ENCODE measurements at regions not wholly inside any gene's neighbourhood (a gene's known extent, or its start where the extent isn't known, plus 50 kb on each side); places are given as distances from the start of the nearest gene placed in this dataset.

GRCh38 chrX:150163956-150164726 lies 199.0 kb upstream of the MAMLD1 start:
- no peak for DNase-seq (ENCODE audit: low read depth in 1 of 2, low spot score in 1 of 2)

- DNase-seq (ENCODE audit: low read depth in 1 of 2, low spot score in 1 of 2) = no peak
Observed at GRCh38 chrX:150164971-150165600, 198.0 kb upstream of the MAMLD1 start.

- DNase-seq (ENCODE audit: low read depth in 1 of 2, low spot score in 1 of 2) = no peak
Observed at GRCh38 chrX:150165776-150166610, 197.1 kb upstream of the MAMLD1 start.

- DNase-seq (ENCODE audit: low read depth in 1 of 2, low spot score in 1 of 2) = no peak
Observed at GRCh38 chrX:150167482-150168324, 195.4 kb upstream of the MAMLD1 start.

GRCh38 chrX:150182161-150182560 lies 181.0 kb upstream of the MAMLD1 start:
- no peak for DNase-seq (ENCODE audit: low read depth in 1 of 2, low spot score in 1 of 2)

- no peak for DNase-seq (ENCODE audit: low read depth in 1 of 2, low spot score in 1 of 2)
Observed at GRCh38 chrX:150184491-150184890, 178.6 kb upstream of the MAMLD1 start.

- no peak for DNase-seq (ENCODE audit: low read depth in 1 of 2, low spot score in 1 of 2)
Observed at GRCh38 chrX:150185766-150186165, 177.4 kb upstream of the MAMLD1 start.

GRCh38 chrX:150192816-150193215 lies 170.3 kb upstream of the MAMLD1 start:
- DNase-seq (ENCODE audit: low read depth in 1 of 2, low spot score in 1 of 2) = no peak

- DNase-seq (ENCODE audit: low read depth in 1 of 2, low spot score in 1 of 2) = no peak
Observed at GRCh38 chrX:150196285-150196684, 166.8 kb upstream of the MAMLD1 start.

GRCh38 chrX:150197388-150197787 lies 165.7 kb upstream of the MAMLD1 start:
- no peak for DNase-seq (ENCODE audit: low read depth in 1 of 2, low spot score in 1 of 2)

GRCh38 chrX:150198776-150199175 lies 164.3 kb upstream of the MAMLD1 start:
- no peak for DNase-seq (ENCODE audit: low read depth in 1 of 2, low spot score in 1 of 2)

- no peak for DNase-seq (ENCODE audit: low read depth in 1 of 2, low spot score in 1 of 2)
Observed at GRCh38 chrX:150199181-150199580, 163.9 kb upstream of the MAMLD1 start.

GRCh38 chrX:150199803-150200202 lies 163.3 kb upstream of the MAMLD1 start:
- DNase-seq (ENCODE audit: low read depth in 1 of 2, low spot score in 1 of 2) = no peak

- no peak for DNase-seq (ENCODE audit: low read depth in 1 of 2, low spot score in 1 of 2)
Observed at GRCh38 chrX:150200361-150200760, 162.8 kb upstream of the MAMLD1 start.

- peak in 1 of 2 donors; percentile 17 for DNase-seq (ENCODE audit: low read depth in 1 of 2, low spot score in 1 of 2)
Observed at GRCh38 chrX:150200820-150201287, 162.3 kb upstream of the MAMLD1 start.

GRCh38 chrX:150201391-150201790 lies 161.7 kb upstream of the MAMLD1 start:
- no peak for DNase-seq (ENCODE audit: low read depth in 1 of 2, low spot score in 1 of 2)

GRCh38 chrX:150201841-150202240 lies 161.3 kb upstream of the MAMLD1 start:
- no peak for DNase-seq (ENCODE audit: low read depth in 1 of 2, low spot score in 1 of 2)

- no peak for DNase-seq (ENCODE audit: low read depth in 1 of 2, low spot score in 1 of 2)
Observed at GRCh38 chrX:150202641-150203247, 160.4 kb upstream of the MAMLD1 start.

GRCh38 chrX:150203248-150203645 lies 159.9 kb upstream of the MAMLD1 start:
- DNase-seq (ENCODE audit: low read depth in 1 of 2, low spot score in 1 of 2) = no peak

- DNase-seq (ENCODE audit: low read depth in 1 of 2, low spot score in 1 of 2) = no peak
Observed at GRCh38 chrX:150205011-150205410, 158.1 kb upstream of the MAMLD1 start.

All from activated T-helper 1 cell treated with anti-CD3 and anti-CD28 coated beads, Interleukin-2, amount 50 U/mL, for 16 hours (primary cell).